Globus pallidus (tissue), 1 donor: ENCODE measurements at regions not wholly inside any gene's neighbourhood (a gene's known extent, or its start where the extent isn't known, plus 50 kb on each side); places are given as distances from the start of the nearest gene placed in this dataset.
"Not testable (repeated sequence)": the region's sequence is repeated elsewhere in the genome, so short reads cannot be mapped to it uniquely, and the experiment has no call there.

Experiments used
- DNase-seq: peaks from one replicate; pipeline ENCODE4 v3.0.0-alpha.2; 2015; ENCODE audit warnings: low spot score

GRCh38 chr15:62643572-62643971 is 399.0 kb upstream of the TPM1 start:
- DNase-seq, result no peak

- no peak for DNase-seq
Observed at GRCh38 chr15:62644216-62644888, 398.2 kb upstream of the TPM1 start.

- DNase-seq, result no peak
Observed at GRCh38 chr15:62644889-62645742, 397.4 kb upstream of the TPM1 start.

- no peak for DNase-seq
Observed at GRCh38 chr15:62647202-62647842, 395.2 kb upstream of the TPM1 start.

- DNase-seq, result no peak
Observed at GRCh38 chr15:62647843-62648505, 394.6 kb upstream of the TPM1 start.

- DNase-seq, result no peak
Observed at GRCh38 chr15:62648954-62649353, 393.6 kb upstream of the TPM1 start.

- DNase-seq, result peak; percentile 41
Observed at GRCh38 chr15:62649793-62650420, 392.6 kb upstream of the TPM1 start.

GRCh38 chr15:62653122-62653521 is 389.4 kb upstream of the TPM1 start:
- DNase-seq, result peak; percentile 36

- DNase-seq, result no peak
Observed at GRCh38 chr15:62656071-62656470, 386.5 kb upstream of the TPM1 start.

GRCh38 chr15:62657501-62657900 is 385.0 kb upstream of the TPM1 start:
- DNase-seq, result not testable (repeated sequence)

GRCh38 chr15:62658498-62658897 is 384.0 kb upstream of the TPM1 start:
- DNase-seq, result peak; percentile 37

- DNase-seq, result no peak
Observed at GRCh38 chr15:62663547-62663946, 379.0 kb upstream of the TPM1 start.

GRCh38 chr15:62665449-62665848 is 377.1 kb upstream of the TPM1 start:
- DNase-seq, result no peak

GRCh38 chr15:62666046-62666445 is 376.5 kb upstream of the TPM1 start:
- no peak for DNase-seq

GRCh38 chr15:62672268-62672667 is 370.3 kb upstream of the TPM1 start:
- DNase-seq, result no peak

- no peak for DNase-seq
Observed at GRCh38 chr15:62676891-62677290, 365.7 kb upstream of the TPM1 start.

GRCh38 chr15:62681939-62682896 is 360.3 kb upstream of the TPM1 start:
- DNase-seq, result no peak

GRCh38 chr15:62683192-62683591 is 359.4 kb upstream of the TPM1 start:
- DNase-seq, result not testable (repeated sequence)

GRCh38 chr15:62684123-62684808 is 358.3 kb upstream of the TPM1 start:
- no peak for DNase-seq

GRCh38 chr15:62691008-62691407 is 351.5 kb upstream of the TPM1 start:
- DNase-seq, result peak; percentile 5
